ENCODE measurements at regions not wholly inside any gene's neighbourhood (a gene's known extent, or its start where the extent isn't known, plus 50 kb on each side); places are given as distances from the start of the nearest gene placed in this dataset.

GRCh38 chr5:67795781-67796477, 419.6 kb upstream of the PIK3R1 start:
- TF ChIP-seq CTCF (IDR thresholded peaks at IDR 0.05) (no peak), POLR2A (IDR thresholded peaks at IDR 0.05) (no peak)

Measured in Peyer's patch (tissue), 4 donors.